GM10248 (cell line): ENCODE measurements at regions not wholly inside any gene's neighbourhood (a gene's known extent, or its start where the extent isn't known, plus 50 kb on each side); places are given as distances from the start of the nearest gene placed in this dataset.
"Not testable (repeated sequence)": the region's sequence is repeated elsewhere in the genome, so short reads cannot be mapped to it uniquely, and the experiment has no call there.

Experiments used
- CTCF ChIA-PET: fragments of 300-600 bp; sonication (Branson Sonifier 250); formaldehyde crosslinking; extraction: SDS; loops from one replicate; lab custom pipeline; 2021; ENCODE audit warnings: antibody characterized with exemption; lab: Yijun Ruan, JAX
- POLR2A ChIA-PET: fragments of 350-650 bp; sonication (Branson Sonifier 250); formaldehyde crosslinking; extraction: SDS; loops from one replicate; lab custom pipeline; 2020; ENCODE audit warnings: antibody characterized with exemption; lab: Yijun Ruan, JAX
- DNase-seq: peaks from one replicate; pipeline ENCODE4 v3.0.0; 2012; ENCODE audit errors: extremely low spot score
- TF ChIP-seq, protein P1 (sequence below): IDR thresholded peaks from 2 replicates; pipeline ENCODE4 v1.5.1; 2012; ENCODE audit warnings: mild to moderate bottlenecking, low read depth; ENCODE audit errors: extremely low read depth, missing control alignments, control extremely low read depth

- DNase-seq: no peak
- TF ChIP-seq, protein P1, sequence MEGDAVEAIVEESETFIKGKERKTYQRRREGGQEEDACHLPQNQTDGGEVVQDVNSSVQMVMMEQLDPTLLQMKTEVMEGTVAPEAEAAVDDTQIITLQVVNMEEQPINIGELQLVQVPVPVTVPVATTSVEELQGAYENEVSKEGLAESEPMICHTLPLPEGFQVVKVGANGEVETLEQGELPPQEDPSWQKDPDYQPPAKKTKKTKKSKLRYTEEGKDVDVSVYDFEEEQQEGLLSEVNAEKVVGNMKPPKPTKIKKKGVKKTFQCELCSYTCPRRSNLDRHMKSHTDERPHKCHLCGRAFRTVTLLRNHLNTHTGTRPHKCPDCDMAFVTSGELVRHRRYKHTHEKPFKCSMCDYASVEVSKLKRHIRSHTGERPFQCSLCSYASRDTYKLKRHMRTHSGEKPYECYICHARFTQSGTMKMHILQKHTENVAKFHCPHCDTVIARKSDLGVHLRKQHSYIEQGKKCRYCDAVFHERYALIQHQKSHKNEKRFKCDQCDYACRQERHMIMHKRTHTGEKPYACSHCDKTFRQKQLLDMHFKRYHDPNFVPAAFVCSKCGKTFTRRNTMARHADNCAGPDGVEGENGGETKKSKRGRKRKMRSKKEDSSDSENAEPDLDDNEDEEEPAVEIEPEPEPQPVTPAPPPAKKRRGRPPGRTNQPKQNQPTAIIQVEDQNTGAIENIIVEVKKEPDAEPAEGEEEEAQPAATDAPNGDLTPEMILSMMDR: no peak
- POLR2A ChIA-PET: no interaction called here
- CTCF ChIA-PET: no interaction called here
These were observed 1091.9 kb upstream of the FANCL start for GRCh38 chr2:59333007-59333406.

- CTCF ChIA-PET: interaction anchor here (1.0 to 1.3 kb wide), 2 partner anchors 9 to 12 kb away, joined by 3 read pairs; no protein-coding TSS in a partner anchor
- DNase-seq, POLR2A ChIA-PET: not testable (repeated sequence)
These were observed 1085.6 kb upstream of the FANCL start for GRCh38 chr2:59326581-59327365.

- DNase-seq: no peak
- POLR2A ChIA-PET: no interaction called here
- CTCF ChIA-PET: no interaction called here
- TF ChIP-seq, protein P1: no peak
These were observed 1081.7 kb upstream of the FANCL start for GRCh38 chr2:59322870-59323269.

- TF ChIP-seq, protein P1: no peak
- ChIA-PET CTCF (no interaction called here), POLR2A (no interaction called here)
- DNase-seq: no peak
These were observed 1080.9 kb upstream of the FANCL start for GRCh38 chr2:59322005-59322404.

GRCh38 chr2:59314031-59314766, 1073.1 kb upstream of the FANCL start:
- ChIA-PET POLR2A (no interaction called here), CTCF (interaction anchor here (1.1 to 1.5 kb wide), 3 partner anchors 11 to 1268 kb away, joined by 3 read pairs; no protein-coding TSS in a partner anchor)

DNA sequence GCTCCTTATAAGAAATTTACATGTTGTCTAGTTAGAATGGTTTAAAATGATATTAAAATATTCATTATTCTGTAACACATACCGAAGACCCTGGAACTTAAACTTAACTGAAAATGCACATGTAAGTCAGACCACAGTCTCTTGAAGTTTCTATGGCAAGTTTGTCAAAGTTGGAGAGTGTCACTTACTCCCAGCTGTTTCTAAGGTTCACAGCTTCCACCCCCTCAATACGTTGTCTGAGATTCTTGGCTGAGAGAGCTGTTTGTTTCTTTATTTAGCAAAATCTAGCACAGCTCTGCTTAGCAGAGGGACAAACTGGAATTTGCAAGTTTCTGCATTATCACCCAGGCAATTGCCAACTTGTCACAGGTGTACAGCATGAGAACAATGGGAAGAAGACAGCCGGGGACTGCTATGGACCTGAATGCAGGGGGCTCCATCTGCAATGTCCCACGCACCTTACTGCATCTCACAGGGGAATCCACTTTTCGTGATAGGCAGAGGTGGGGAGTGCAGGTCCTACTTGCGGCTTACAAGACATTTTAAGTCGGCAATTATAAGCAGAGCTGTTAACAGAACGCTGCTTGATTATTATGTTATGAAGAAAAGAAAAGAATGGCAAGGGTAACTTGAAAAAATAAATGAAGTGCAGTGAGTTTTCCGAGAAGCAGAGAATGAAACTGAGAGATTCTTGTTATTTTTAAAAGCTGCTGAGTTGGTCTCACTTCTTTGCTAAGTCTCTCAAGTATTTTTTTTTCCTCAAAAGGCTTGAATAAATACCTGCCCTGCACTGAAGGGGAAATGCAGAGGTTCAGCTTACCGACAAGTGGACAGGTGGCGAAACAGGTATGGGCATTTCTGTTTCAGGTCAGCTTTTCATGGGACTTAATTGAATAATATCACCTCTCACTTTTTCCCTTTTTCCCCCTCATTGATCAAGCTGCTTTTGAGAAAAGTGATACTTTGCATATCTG, 1072.1 kb upstream of the FANCL start:
- TF ChIP-seq, protein P1: no peak
- POLR2A ChIA-PET: no interaction called here
- CTCF ChIA-PET: no interaction called here
- no peak for DNase-seq

More at GRCh38 chr2:59314031-59314766, 1073.1 kb upstream of the FANCL start:
- TF ChIP-seq, protein P1: no peak
- no peak for DNase-seq
